Activated CD8-positive, alpha-beta memory T cell treated with anti-CD3 and anti-CD28 coated beads, Interleukin-2, amount 50 U/mL, for 1 hour (primary cell): ENCODE measurements at regions not wholly inside any gene's neighbourhood (a gene's known extent, or its start where the extent isn't known, plus 50 kb on each side); places are given as distances from the start of the nearest gene placed in this dataset.

Experiments used
- DNase-seq: peaks from one replicate; pipeline ENCODE4 v3.0.0-alpha.2; 2020; ENCODE audit errors: extremely low read depth

GRCh38 chr13:85405316-85405897, 393.8 kb downstream of the SLITRK6 start:
- DNase-seq, result no peak

DNA sequence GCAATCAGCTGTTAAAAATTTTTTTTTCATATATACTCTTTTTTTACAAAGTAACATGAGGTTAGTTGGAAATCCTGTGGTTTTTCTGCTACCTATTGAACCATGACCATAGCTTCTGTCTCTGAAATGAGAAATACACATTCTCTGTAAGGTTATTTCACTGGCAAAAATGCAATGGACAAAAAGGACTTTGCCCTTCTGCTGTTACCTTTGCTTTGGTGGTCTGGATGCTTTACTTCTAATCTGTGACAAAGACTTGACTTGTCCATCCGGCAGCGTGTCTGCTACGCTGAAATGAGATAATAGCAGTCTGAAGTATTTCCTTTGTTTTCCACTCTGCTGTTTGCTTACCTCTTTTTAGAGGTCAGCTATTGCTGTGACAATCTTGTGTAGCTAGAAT, 412.8 kb downstream of the SLITRK6 start:
- no peak for DNase-seq

DNA sequence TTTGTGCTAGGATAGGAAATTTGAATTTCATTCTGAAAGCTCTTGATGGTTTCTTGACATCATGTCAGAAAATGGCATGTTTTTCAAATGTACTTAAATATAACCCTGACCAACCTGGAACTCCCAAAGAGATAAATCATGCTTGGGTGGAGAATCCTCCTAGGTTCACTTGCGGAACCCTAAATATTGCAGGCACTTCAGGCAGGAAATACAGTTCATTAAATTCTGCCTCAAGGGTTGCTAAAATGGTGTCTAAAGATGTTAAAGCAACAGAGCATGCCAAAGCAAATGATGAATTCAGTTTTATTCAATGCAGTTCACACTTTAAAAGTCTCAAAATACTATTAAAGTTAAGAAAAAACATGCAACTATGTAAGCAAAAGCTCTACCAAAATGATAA, 415.9 kb downstream of the SLITRK6 start:
- DNase-seq, result no peak

DNA sequence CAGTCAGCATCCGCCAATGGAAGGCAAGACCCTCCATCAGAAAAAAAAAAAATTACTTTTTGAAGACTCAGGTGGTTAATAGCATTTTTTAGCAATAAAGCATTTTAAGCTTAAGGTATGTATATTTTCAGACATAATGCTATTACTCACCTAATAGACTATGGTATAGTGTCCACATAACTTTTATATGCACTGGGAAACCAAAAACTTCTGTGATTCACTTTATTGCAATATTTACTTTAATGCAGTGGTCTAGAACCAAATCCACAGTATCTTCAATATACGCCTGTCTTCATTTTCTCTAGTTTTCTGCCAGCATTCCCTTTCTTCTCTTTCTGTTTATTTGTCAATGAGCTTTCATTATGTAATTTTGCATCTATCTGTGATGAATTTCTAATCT, 418.1 kb downstream of the SLITRK6 start:
- no peak for DNase-seq

- DNase-seq, result no peak
These were observed 419.2 kb downstream of the SLITRK6 start for GRCh38 chr13:85379991-85380390.

- DNase-seq, result no peak
These were observed 419.8 kb downstream of the SLITRK6 start for GRCh38 chr13:85379433-85379832.

- no peak for DNase-seq
These were observed 421.4 kb downstream of the SLITRK6 start for GRCh38 chr13:85377783-85378182.

DNA sequence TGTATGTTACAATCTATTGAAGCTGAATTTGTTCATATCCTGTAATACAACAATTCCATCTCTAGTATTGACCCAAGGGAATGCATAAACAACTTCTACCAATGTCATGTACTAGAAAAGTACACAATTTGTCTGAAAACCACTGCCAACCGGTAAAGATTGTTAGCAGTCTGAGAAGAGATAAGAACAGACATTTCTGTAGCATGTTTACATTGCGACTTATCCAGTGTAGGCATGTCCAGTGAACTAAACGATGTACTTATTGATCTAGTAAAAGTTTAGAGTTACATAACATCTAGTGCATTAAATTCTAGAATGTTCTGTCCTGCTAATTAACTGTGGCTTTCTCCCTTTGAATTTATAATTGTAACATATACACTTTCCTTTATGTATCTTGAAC, 425.9 kb downstream of the SLITRK6 start:
- no peak for DNase-seq

GRCh38 chr13:85371254-85371653, 428.0 kb downstream of the SLITRK6 start:
- DNase-seq, result no peak

DNA sequence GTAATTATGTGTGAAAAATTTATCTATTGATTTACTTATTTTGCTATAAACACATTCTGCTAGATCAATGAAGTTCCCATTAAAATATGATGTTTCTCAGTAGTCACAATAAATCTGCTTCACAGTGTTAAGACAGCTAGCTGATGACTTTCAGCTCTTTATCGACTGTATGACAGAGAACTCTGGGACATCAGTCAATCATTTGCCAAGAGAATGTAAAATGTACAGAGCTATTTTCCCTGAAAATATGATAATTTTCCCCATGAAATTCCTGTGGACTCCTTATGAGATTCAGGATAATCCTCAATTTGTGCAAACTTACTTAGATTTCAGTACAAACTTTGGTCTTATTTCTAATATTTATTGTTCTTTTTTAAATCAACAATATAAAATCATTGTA, 430.5 kb downstream of the SLITRK6 start:
- DNase-seq, result no peak

DNA sequence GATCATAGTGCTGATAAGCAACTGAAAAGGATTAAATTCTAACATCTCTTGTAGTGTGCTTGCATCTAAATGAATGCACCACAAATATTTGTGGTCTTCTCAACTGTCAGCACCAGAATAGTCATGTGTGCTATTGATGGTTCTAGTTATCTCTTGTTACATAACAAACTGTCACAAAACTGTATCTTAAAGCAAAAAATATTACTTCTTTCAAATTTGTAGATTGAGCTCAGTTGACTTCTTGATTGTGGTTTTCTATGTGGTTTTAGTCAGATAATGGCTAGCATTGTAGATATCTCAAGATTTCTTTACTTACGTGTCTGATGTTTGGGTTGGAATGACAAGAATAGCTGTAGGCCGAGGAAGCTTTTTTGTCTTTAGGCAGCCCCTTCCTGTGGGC, 431.3 kb downstream of the SLITRK6 start:
- DNase-seq, result no peak

DNA sequence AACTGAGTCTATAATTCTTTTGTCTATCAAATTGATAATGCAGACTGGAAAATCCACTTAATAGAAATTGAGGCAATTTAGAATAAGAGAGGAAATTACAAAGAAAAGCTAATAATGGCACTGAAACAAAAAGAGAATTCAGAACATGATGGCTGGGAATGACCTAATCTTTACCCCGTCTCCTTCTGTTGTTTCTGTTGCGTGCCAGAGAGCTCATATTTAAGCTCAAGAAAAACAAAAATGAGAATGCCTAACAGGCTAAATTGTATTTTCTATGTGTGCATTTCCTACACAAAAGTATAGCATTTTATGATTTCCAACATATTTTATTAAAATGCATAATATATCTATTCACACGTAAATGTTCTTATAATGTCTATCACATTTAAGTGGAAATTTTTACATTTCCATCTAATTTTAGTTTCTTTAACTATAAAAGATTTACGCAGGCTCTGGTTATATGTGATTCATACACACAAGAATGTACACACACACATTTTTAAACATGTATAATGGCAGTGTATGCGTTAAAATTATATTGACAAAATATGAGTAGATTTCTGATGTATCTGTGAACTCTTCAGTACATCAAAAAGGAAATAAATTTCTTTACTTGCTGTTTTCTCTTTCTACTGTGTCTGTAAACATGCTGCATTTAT, 432.3 kb downstream of the SLITRK6 start:
- DNase-seq, result no peak

- no peak for DNase-seq
These were observed 435.7 kb downstream of the SLITRK6 start for GRCh38 chr13:85363504-85363903.

DNA sequence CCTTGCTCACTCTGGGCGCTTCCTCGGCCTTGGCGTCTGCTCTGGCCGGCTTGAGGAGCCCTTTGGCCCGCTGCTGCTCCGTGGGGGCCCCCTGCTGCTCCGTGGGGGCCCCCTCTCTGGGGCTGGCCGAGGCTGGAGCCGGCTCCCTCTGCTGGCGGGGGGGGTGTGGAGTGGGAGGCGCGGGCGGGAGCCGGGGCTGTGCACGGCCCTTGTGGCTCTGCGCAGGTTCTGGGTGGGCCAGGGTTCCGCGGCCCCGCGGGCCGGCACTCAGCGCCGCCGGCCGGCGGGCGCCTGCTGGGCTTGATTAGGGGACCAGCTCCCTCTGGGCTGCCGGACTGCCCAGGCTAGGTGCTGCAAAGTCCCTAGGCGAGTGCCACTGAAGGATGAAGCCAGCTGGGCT, 436.2 kb downstream of the SLITRK6 start:
- DNase-seq, result no peak

GRCh38 chr13:85347251-85347650, 452.0 kb downstream of the SLITRK6 start:
- no peak for DNase-seq

DNA sequence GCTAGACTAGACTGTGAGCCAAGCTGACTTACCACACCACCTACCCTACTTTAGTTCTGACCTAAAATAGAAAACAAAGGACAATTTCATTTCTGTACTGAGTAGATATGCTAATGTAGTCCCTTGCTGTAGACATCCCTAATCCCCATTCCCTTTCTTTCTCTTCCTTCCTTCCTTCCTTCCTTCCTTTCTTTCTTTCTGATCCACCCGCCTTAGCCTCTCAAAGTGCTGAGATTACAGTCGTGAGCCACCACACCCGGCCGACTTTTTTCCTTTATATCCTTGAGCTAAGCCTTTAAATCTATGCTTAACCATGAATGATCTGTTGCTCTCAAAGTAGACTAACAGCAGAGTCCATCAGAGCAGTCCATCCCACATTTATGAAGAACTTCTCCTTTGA, 465.0 kb downstream of the SLITRK6 start:
- no peak for DNase-seq

DNA sequence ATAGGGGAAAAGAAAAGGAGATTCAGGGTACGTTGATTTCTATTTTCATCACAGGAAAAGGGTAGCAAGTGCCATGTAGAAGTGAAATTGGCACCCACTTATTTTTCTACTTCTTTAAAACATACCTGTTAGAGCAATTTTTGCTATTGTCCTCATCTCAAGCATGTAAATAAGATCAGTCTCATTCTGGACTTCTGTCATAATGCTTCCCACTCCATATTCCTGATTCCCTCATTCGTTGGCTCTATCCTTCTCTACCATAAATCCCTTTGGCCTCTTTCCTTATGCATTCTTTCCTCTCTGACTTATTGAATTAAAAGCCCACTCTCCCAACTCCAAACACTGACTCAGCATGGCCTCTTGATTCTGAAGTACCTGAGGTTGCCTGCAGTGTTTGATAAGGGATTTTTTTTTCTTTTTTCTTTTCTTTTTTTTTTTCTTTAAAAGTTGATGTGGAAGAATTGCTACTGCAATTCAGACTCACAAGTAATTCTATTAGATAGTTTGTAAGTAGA, 465.7 kb downstream of the SLITRK6 start:
- no peak for DNase-seq

DNA sequence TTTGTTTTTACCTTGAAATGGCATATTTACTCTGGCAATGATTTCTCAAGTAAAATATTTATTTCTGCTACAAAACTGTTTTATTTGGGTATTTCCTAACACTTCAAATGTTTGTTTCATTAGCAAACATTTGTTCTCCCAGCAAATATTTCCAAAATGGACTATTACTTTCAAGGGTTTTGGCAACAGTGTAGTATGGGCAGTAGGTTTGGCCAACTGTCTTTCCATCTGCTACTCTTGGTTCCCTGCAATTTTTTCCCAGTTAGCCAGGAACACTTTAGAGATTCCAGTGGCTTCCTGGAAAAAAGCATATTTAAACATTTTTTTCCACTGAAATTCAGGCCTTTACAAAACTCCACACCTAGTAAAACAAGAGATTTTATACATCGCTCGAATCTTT, 466.6 kb downstream of the SLITRK6 start:
- DNase-seq, result no peak

DNA sequence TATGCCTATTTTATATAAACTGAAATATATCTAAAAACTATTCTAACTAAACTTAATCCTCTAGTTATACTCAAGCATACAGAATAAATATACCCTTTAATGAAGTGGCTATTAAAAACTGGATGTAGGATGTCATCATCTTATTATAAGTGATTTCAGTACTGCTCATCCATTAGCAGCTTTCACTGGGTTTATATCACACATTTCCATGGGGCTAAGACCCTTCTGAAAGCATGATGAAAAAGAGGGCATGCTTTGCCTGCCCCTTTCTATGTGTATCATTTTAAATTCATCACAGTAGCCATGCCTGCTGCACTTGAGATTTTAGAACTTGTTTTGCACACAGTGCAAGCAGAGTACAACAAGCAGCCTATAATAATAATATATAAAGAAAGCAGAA, 477.5 kb downstream of the SLITRK6 start:
- no peak for DNase-seq

- DNase-seq, result no peak
These were observed 481.4 kb downstream of the SLITRK6 start for GRCh38 chr13:85317781-85318180.

DNA sequence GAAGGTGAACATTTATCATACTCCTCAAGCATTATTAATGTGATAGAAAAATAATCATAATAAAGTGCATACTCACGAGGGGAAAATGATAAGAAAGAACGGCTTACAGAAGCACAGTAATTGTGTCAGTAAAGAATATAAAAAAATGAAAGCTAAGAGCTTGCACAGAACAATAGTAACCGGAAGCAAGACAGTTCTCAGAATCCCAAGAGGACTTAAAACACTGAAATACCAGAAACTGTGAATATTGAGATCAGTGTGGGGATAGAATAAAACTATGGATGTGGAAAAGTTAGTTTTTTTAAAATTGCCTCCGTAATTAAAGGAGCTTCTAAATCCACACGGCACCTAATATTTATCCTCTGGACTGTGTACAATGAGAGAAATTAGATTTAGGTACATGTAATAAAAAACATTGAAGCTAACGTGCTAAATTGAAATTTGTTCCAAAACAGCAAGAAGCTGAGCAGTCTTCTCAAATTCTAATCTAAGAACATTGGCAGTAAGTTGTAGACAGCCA, 482.7 kb downstream of the SLITRK6 start:
- no peak for DNase-seq

DNA sequence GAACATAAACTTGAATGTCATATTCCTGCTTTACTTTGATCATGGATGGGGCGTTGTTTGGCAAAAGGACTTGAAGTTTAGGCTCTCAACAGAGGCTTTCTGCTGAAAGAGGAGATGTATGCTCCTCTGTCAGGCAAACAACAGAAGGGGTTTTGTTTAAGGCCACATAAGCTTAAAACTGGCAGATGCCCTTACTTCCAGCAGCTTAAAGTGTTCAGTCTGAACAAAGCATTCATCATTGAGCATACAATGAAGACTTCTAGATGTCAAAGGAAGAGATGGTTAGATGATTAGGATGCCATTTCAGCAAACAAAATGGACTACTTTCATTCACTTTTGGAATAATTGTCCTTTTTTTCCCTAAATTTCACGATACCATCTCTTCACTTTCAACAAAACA, 484.5 kb downstream of the SLITRK6 start:
- DNase-seq, result no peak

DNA sequence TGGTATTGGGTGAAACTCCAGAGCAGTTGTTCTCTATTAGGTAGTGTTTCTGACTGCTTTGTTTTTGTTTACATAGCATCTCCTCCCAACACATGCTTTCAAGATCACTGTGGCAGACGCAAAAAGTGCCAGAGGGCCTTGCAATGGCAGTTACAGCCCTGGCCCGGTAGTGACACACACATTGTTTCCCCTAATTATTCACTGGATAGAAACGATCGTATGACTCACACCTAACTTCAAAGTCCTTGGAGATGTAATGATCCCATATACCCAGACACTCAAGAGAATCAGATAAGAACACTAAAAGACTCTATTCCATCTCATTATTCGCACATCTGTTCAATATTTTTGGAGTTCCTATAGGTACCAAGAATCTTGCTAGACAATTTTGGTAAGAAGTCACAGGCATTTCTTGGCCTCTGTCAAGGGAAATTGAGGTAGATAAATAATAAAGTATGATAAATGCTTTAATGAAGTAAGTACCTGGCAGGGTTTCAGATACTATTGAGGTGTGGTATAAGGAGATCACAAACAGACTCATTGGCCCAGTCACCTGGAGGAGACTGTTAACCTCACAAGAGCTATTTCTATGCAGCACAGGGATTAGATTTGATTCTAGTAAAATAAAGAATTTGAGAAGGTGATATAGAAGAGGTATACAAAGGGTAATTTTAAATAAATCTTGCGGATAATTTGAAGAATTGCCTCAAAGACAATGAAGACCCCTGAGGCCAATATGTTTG, 485.3 kb downstream of the SLITRK6 start:
- no peak for DNase-seq
